HG02759 (cell line): ENCODE measurements at regions not wholly inside any gene's neighbourhood (a gene's known extent, or its start where the extent isn't known, plus 50 kb on each side); places are given as distances from the start of the nearest gene placed in this dataset.

Source experiments
- ATAC-seq: cut with Tn5 transposase; IDR thresholded peaks from one replicate; pipeline ENCODE4 v1.9.1; 2021; ENCODE audit warnings: mild to moderate bottlenecking, moderate library complexity; ENCODE audit not compliant: unreplicated experiment

DNA sequence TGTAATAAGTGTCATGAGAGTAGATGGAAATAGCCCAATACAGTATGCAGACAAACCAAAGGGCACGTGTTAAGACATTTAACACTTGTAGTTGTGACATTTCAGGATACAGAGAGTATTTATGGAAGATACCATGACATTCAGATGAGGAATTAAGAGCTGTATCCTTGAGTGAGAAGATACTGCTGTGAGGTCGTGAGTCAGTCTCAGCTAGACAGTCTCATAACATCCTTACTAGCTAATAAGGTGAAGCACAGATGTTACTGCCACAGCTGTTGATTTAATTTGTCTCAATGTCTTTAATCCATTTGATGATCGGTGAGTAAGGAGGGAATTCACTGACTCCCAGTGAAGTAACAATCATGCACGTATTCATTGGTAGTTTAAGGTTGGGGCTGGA lies 288.0 kb upstream of the AKR1E2 start:
- no peak for ATAC-seq

DNA sequence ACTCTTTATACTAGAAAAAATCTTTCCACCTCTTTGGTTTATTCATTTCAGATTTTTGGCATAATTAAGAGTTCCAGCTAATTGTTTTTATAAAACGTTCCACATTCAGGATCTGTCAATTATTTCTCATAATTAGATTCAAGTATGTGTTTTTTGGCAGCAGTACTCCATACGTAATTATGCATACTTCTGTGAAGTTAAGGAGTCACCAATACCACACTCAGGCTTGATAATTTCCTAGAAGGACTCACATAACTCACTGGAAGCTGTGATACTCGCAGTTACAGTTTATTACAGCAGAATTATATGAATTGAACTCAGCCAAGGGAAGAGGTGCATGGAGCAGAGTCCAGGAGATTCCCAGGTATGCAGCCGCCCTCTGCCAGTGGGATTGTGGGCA lies 290.5 kb upstream of the AKR1E2 start:
- ATAC-seq: no peak

DNA sequence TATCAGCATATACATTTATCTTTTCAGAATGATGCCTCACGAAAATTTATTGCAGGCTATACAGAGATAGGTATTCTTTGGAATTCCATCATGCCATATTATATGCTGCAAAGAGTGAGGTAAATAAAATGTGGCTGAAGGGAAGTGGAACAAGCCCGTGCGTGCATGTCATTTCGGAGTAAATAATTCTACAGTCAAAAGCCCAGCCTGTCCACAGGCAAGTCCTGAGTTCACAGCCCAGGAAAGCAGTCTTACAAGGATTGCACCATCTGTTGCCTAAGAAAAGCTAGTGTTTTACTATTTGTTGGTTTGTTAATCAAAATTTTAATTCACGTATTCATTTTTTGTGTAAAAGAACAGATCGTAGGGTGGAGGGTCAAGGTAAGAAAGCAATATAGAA lies 292.4 kb upstream of the AKR1E2 start:
- ATAC-seq: no peak

DNA sequence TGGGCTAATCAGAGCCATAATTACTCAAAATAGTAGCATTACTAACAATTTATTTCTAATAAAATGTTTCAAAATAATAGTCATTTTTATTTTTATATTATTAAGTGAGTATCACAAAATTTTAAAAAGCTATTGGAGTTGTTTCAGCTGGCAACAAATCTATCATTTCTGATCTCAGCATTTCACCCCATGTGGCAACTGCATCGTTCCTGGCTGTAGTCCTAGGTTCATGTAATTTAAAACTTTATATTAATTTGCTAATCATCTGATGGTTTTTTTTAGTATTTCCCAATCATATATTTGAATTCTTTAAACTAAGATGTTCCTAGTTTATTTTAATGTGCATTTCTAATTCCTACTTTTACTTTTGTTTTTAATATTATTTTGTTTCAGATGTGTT lies 293.0 kb upstream of the AKR1E2 start:
- ATAC-seq: no peak

DNA sequence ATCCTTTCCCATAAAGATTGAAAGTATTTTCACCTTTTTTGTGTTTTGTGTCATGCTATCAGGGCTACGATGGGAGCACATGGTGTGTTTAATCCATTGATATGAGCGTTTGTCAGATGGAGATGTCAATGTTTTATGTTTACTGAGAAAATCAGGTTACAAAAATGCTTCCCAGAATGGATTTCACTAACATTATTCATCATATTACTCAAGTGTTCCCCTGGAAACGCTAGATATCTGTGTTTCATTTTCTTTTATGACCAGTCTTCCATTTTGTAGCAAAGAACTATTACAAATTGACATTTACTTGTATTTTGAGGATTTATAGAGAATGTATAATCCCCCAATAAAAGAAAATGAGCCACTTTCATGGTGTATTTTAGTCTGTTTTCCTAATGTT lies 293.5 kb upstream of the AKR1E2 start:
- ATAC-seq: no peak

DNA sequence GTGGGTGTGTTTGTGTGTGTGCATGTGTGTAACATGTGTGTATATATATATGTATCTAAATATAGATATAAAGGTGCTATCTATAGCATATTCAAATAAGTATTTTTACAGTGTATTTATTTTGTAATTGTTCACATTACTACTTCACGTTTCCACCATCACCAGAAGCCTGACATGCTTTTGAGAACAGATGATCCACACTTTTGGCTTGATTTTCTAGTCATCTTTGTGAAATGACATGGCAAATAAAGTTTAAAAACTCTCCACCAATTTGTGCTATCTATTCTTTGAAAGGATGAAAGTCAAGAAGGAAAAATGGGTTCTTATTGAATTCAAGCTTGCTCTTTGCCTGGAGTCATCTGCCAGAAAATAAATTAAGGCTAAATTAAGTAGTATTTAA lies 294.0 kb upstream of the AKR1E2 start:
- no peak for ATAC-seq

DNA sequence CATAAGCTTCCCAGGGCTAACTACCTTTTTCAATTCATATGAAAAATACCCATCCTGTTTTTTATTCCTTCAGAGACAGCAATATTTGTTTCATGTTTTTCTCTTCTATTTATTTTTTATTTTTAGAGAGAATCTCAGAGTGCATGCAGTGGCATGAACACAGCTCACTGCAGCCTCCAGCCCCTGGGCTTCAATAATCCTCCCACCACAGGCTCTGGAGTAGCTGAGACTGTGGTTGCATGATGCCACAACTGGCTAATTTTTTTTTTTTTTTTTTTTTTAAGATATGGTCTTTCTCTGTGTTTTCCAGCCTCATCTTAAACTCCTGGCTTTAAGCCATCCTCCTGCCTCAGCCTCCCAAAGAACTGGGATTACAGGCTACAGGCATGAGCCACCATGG lies 296.7 kb upstream of the AKR1E2 start:
- no peak for ATAC-seq

DNA sequence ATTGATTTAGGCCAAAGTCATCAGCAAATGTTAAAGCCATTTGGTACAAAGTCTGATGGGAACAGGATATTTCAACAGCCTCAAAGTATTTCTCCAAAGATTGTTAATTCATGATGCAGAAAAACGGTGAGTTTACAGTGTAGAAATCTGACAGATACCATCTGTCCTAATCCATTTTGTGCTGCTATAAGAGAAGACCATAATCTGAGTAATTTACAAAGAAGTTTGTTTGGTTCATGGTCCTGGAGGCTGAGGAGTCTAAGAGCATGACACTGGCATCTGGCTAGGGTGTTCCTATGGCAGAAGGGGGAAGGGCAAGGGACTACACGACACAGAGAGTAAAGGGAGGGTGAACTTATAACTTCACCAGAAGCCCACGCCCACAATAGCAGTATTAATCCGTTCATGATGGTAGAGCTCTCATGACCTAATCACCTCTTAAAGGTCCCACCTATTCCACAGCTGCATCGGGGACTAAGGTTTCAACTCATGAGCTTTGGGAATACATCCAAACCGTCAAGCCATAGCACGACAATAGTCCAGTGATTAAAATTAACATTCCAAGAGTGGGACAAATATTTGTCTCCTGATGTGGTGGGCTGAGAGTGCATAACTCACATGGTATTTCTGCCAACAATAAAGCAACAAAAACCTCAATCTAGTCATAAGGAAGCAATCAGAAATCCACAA lies 298.6 kb upstream of the AKR1E2 start:
- ATAC-seq: no peak

DNA sequence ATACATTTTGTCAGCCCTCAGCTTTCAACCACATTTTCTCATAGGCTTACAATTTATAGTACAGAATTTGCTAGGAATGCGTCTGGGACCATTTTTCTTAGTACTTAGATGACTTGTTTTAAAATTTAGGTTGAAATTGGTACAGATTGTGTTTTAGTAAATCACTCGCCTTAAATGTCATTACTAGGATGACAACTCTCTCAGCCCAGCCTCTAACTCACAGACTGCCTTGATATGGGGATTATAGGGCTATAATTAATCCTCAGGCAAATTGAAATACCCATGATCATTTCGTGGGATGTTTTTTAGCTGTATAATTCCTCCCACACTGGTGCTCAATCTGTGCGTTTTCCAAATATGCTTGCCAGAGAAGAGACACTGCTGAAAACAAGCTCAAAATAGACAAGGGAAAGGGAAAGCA lies 299.7 kb upstream of the AKR1E2 start:
- ATAC-seq: no peak

DNA sequence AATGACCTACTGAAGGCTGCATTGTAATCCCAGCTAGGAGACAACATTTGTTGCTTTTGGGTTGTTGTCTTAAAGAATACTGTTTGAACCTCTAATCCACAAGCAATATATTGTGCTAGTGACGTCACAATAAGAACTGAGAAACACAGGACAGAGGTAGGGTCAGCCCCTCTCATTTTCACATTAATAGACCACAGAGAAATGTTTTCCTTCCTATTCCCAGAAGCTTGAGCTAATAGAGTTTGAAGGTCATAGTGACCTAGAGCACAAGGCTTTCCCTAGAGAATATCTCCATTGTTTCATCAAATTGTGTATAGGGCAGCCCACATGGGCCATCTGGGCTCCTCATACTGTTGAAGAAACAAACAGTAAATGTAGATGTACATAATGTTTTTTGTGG lies 300.9 kb upstream of the AKR1E2 start:
- no peak for ATAC-seq

DNA sequence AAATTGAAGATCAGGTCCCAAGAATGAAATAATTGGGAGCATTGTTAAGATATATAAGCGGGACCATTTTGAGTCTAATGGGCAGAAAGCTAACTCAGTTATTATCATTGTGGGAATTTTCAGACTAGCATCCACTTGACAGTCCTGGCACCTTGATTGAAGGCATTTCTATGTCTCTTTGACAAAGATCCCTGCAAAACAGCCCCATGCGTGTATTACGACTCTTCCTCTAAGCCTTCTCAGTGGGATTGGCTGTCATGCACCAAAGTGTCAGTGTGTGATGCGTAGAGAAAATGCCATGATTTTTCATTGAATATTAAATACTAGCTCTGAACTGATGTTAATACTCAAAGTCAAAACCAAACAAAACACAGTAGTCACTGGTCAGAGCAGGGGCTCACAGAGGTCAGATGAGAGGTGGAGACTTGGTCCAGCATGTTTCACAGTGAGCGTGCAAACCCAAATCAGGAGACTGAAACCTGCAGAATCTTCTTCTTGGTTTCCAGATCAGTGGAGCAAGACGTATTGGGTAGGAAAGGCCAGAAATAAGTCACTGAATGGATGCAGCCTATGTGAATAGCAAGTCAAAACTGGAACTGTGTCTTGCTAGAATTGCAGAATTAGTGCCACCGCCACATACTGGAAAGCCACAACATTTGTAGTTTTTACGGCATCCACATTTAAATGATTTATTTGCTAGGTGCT lies 303.6 kb upstream of the AKR1E2 start:
- peak; percentile 94 for ATAC-seq

DNA sequence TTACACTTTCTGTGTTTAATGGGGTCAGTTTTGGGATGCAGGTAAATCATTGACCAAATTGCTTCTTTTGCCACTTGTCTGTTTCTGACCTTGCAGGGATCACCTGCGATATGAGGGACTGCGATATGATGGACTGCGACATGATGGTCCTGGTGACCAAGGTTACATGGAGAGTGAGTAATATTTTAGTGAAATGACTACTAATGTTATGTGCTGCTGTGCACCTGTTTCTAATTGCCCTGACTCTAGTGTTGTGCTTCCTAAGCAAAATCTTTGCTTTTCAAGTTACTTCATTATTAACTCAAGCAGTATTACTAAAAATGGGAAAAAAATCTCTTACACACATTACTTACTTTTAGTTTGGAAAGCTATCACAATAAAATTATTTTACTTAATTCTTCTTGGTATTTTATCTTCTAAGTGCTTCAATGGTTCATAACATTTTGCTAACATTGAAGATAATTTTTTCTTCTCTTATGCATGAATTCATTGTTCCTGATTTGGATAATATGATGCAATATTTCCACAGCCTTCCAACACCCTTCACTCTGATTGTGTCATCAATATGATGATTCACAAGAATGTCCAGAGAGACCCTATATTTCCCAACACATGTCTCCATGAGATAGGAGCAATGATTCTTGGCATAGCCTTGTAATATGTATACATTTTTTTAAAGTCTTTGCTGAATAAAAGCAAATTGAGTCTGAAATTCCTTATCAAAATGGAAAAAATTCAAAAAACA lies 306.2 kb upstream of the AKR1E2 start:
- no peak for ATAC-seq

DNA sequence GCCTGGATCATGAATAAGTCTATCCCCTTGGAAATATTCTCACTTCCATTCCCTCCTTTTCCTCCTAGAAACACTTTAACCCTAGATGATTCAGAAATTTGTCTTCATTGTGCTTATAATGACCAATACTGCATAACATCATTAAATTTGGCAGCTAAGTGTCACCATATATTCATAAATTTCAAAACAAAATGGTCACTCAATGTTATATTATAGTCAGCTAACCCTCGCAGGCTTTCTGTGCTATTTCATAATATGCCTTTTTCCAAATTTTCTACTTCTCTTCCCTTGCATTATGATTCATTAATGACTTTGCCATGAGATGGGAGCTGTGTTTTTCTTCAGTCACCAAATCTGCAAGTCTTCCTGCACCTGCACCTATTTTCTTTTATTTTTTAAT lies 308.3 kb upstream of the AKR1E2 start:
- no peak for ATAC-seq

DNA sequence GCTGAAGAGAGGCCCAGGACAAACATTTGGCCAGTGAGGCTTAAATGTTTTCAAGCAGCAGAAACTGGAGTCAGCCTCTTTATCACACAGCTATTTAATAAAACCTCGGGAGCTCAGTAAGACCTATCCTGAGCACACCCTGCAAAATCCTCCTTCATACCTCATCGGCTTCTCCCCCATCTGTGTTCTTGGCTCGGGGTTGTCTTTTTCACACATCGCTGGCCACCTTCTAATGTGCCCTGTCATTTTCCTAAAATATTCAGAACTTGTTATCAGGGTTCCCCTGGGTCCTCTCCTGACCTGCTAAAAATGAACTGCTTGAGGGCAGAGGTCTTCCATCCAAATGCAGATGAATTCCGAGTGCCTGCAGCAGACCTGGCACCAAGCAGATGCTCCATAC lies 310.3 kb upstream of the AKR1E2 start:
- ATAC-seq: no peak

DNA sequence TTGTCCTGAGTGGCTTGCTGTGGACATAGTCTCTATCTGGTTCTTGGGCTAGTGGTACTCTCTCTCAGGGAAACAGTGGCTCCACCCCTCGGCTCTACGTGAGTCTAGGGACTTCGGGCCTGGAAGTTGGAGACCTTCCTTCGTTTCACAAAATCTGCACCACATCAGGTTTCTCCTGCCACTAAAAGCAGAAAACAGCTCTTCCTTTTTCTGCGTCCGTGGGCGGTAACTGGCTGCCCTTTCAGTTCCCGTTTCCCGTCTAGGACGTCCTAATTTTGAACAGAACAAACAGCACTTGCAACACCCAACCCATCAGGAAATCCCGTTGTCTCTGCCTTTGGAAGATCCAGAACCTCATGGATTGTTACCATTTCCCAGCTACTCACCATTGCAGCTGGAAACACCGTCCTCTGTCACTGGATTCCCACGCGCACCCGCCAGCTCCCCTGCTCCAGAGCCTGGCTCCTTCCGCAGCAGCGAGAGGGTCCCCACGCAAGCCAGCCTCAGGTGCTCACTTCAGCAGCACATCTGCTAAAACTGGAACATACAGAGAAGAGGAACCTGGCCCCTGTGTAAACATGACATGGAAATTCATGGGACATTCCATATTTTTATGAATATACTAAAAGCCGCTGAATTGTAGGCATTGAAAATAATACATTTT lies 311.4 kb upstream of the AKR1E2 start:
- peak; percentile 85 for ATAC-seq

DNA sequence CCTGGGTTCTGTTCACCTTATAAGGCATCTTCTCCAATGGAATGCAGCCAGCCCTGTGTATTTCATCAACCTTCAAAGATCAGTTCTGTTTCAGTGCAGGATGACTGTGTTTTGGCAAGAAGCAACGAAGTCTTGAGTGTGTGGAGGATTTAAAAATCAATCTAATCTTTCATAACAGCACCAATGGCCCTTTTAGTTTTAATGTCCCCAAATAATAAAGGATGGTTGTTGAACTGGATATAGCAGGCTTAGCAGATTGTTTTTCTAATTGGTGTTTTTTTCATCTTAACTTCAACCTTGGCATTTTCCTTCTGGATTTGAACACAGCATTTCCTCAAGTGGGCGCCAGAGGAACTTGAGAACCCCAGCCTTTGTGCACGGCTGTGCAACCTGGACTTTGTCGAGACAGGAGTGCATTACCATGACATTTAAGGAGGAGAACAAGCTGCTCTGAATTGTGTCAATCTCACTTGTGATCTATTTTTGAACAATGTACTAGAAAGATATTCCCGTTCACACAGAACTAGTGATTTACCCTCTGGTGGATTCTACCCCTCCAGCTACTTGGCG lies 313.3 kb upstream of the AKR1E2 start:
- no peak for ATAC-seq

DNA sequence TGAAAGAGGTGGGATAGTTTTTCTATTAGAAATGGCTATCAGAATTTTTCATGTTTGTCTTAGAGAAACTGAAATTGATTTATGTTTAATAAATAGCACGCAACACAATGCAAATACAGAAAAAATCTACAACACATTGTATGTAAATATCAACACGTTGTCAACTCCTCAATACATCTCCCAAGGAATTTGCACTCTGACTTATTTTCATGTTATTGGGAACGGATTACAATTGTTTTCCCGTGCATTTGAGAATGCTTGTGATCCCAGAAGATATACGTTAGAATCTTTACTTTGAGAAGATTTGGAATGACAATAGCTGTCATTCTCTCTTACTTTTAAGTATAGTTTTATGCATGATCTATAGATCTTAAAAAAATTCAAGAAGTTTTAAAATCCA lies 313.8 kb upstream of the AKR1E2 start:
- ATAC-seq: no peak

DNA sequence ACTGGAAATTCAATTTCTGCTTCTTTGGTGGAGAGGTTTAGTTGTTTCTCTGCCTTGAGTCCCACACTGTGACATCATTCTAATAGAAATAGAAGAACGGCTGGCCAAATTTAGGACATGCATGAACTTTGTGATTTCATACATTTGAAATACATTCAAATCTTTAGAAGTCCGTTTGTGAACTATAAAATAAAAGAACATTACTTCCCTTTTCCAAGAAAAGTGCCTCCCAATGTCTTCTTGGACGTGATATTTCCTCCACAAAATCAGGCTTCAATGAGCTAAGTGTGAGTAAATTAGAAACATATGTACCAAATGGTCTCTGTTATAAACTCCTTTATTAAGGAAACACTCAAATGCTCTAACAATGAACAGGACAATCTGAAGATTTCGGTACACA lies 314.5 kb upstream of the AKR1E2 start:
- no peak for ATAC-seq

DNA sequence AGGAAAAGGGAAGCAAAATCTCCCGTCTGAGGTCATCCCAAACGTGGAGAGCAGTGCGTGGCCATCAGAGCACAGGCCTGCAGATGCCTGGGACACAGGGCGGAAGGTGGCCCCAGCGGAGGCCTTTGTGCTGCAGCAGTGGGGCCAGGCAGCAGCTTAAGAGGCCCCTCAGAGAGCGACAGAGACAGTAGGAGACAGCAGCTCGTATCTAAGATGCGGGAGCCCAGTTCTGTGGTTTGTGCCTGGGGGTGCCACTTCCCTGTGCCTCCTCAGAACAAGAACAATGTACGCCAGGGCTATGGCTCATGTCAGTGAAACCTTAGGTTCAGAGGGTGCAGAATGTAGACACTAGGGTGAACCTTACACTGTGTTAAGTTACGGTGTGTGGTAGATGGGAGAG lies 316.6 kb upstream of the AKR1E2 start:
- ATAC-seq: no peak

DNA sequence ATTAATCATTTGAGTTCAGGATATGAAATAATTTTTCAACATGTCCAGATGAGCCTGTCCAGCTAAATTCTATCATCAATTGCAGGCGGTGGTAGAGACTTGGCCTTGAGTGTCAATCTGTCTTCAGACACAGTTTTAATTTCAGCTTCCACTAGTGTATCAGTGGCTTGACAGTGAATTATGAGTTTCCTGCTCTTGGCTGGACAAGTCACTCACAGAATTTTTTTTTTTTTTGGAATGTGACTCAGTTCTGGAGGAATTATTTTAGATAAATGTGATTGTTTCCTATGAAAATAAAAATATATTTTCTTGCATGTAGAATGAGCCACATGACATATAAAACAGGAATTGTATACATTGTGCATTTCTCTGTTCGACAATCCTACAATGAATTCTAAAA lies 319.9 kb upstream of the AKR1E2 start:
- no peak for ATAC-seq

DNA sequence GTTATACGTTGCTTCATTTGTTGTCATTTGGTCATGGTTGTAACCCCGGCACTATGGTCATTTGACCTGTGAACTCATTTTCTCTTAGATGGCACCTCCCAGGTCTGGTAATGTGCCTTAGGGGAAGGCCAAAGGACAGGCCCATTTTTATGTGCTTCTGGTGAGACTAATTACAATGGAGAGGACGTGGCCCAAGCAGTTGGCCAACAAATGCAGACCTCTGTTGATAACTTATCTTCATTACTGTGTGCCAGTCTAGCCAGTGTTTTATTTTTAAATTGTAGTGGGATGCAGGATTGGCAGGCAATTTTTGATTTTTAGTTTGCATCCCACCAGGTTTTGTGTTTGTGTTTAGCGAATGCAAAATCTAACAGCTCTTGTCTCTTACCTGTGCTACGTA lies 321.5 kb upstream of the AKR1E2 start:
- ATAC-seq: no peak
